LHCN-M2 (cell line): ENCODE measurements at regions not wholly inside any gene's neighbourhood (a gene's known extent, or its start where the extent isn't known, plus 50 kb on each side); places are given as distances from the start of the nearest gene placed in this dataset.
"Not testable (repeated sequence)": the region's sequence is repeated elsewhere in the genome, so short reads cannot be mapped to it uniquely, and the experiment has no call there.

Experiments
- DNase-seq: peaks from one replicate; pipeline ENCODE4 v3.0.0-alpha.2; 2012; ENCODE audit warnings: low read depth

DNA sequence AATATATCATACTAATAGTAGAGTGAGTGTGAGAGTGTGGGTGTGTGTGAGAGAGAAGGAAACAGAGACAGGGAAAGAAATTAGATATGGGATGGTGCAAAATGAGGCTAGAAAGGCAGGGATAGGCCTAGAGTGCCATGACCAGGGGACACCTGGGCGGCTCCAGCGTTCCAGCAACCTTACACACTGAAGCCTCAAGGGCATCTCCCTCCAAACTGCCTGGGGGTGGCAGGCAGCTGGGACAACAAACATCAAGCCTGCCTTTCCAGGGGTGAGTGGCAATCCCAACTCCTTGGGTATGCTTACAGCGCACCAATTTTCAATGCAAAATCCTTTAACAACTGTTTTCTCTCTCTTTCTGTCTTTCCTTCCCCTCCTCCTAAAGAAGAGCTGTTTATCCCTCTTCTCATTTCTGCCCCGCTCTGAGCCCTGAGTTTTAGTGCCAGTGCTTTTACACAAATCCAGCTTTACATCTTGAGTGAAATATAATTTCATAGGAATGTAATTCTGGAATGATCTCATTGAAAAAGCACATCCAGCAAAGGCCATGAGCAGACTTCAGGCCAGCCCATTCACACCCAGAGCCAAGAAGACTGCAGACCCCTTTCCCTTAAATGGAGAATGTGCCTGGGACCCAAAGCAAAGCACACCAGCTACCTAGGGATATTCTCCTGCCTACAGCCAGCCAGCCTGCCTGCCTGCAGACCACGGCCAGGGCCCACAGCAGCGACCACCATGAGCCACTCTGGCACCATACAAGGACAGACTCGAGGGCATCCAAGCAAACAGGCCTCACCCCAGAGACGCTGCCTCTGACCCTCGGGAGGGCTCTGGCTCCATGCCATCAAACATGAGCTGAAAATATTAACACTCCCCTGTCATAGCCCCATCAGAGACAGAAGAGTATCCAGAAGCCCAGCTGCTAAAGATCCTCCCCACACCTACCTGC is 90.3 kb downstream of the RPL27A start:
- DNase-seq: no peak

GRCh38 chr11:8773916-8774539 is 91.4 kb downstream of the RPL27A start:
- no peak for DNase-seq

DNA sequence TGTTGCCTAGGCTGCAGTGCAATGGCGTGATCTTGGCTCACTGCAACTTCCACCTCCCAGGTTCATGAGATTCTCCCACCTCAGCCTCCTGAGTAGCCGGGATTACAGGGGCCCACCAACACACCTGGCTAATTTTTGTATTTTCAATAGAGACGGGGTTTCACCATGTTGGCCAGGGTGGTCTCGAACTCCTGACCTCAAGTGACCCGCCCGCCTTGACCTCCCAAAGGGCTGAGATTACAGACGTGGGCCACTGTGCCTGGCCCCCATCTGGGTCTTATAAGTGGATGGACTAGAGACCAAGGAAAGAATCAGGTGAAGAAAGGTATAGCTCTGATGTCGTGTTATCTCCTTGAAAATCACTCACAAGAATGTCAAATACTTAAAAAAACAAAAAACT is 92.3 kb downstream of the RPL27A start:
- DNase-seq: not testable (repeated sequence)

DNA sequence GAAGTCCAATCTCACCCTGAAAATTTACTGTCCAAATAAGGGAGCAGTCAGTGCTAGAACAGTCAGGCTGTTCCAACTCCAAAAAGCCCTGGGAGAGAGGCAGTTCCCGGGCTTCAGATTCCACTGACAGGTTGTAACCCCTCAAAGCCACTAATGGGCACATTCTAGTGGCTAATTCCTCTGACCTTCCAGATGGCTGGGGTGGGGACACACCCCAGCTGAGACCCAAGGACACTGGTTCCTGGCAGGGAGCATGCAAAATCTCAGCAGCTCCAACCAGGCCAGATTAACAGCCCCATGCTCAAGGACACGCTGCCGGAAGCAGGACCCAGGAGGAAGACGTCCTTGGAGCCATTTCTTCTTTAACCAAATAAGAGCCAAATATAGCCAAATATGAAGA is 92.7 kb downstream of the RPL27A start:
- peak; percentile 35 for DNase-seq

DNA sequence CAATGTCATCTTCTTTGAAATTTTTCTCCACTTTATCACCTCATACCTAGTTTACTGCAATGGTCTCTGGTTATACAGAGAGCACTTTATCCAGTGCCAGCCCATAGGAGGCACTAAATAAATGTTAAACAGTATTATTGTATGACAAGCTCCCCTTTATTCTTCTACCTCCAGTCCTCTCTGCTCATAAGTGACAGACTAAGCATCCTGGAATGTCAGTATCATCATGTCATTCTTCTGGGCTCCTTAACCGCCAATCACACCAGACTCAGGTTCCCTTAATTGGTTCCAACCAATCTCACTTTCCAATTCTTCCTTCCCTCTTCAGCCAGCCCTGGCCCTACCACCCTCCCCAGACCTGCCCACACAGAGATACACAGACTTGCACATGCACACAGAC is 93.1 kb downstream of the RPL27A start:
- DNase-seq: no peak

DNA sequence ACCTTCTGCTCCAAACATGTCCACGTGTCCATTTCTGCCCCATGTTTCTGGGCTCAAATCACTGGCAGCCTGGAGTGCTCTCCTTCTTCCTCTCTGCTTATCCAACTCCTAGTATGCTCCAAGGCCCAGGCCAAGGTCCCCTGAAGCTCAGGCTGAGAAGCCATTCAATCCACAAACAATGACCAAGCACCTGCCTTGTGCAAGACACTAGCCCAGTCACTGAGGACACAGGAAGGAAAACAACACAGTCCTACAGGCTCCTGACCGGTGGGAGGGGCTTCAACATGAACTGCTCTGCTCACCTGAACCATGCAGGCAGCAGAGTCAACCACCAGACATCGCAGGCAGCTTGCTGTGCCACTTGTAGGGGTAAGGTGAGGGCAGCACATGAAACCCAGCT is 93.6 kb downstream of the RPL27A start:
- no peak for DNase-seq

- peak; percentile 91 for DNase-seq
Observed at GRCh38 chr11:8777907-8778767, 95.5 kb downstream of the RPL27A start.

DNA sequence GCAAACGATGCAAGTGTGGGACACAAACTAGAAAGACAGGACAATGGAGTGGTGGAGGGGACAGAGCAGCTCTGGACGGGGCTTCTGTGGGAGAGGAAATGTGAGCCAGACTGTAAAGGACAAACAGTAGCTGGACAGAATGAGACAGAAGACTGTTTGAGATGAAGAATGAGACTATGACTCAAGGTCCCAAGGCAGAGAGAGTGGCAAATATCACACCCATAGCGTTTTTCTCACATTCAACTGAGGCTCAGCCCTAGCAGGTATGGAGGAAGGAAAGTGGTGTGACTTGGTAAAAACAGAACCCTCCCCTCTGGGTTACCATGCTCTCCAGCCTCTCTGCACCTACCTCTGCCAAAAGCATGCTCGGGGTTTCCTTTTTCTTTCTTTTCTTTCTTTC is 96.5 kb downstream of the RPL27A start:
- DNase-seq: no peak

DNA sequence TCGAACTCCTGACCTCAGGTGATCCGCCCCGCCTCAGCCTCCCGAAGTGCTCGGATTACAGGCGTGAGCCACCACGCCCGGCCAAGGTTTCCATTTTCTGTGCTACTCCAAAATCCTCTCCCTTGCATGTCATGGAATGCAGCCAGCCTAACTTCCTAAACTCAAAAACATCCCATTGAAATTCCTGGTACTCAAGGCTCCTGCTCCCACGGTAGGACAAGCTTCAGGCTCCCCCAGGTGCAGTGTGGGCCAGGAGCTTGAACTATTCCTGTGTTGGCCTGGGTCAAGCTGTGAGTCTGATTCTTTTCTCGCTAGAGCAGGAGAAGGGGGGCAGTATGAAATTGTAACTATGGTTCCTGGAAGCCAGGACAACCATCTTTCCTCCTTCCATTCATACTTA is 97.1 kb downstream of the RPL27A start:
- no peak for DNase-seq

DNA sequence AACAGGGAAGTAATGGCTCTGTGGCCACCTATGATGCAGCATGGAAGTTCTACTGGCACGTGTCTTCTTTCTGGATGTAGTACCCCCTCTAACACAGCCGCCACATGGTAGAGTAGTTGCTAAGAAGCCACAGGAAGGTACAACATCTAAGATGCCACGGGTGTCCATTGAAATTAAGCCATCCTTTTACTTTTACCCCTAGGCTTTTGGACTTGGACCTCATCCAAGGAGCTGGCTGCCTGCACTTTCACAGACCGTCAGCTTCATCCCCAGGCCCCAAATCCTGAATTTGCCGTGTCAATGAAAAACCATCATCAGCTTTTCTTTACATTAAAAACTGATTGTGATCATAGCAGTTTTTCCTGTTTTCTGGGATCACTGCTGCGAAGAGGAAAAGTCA is 102.4 kb downstream of the RPL27A start:
- no peak for DNase-seq

GRCh38 chr11:8785457-8785856 is 102.9 kb downstream of the RPL27A start:
- no peak for DNase-seq

GRCh38 chr11:8785998-8786397 is 103.4 kb downstream of the RPL27A start:
- DNase-seq: no peak

GRCh38 chr11:8786933-8787332 is 104.3 kb downstream of the RPL27A start:
- DNase-seq: peak; percentile 26

- DNase-seq: no peak
Observed at GRCh38 chr11:8787372-8787771, 104.8 kb downstream of the RPL27A start.

DNA sequence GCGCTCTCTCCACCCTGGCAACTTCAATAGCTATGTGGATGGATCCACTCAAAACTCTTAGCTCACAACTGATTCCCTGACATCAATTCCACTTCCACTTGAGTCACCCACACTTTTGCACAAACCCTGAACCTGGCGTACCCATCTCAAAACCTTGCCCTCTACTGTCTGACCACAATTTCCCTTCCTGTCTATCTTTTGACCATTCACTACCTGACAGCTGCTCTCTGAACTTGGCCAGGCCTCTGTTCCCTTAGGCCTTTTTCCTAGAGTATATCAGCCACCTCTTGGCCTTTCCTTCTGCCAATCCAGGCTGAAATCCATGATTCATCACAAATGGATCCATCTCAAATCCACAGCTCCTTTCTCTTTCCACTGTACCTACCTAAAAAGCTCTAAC is 106.0 kb downstream of the RPL27A start:
- DNase-seq: peak; percentile 64

DNA sequence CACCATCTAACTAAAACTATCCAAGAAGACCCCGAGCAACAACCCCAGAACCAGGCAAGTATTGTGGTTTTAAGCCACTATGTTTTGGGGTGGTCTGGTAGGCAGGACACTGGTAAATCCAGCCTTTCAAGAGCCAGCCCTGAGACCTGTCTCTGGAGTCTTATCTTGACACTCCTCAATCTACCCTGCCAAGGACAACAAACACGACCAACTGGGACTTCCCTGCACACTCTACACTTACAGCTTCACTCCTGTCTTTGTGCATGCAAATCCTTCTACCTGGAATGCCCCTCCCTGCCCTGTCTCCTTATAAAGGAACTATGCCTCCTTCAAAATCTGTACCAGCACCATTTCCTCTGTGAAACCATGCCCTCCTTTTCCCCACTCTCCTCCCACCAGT is 107.3 kb downstream of the RPL27A start:
- DNase-seq: no peak

DNA sequence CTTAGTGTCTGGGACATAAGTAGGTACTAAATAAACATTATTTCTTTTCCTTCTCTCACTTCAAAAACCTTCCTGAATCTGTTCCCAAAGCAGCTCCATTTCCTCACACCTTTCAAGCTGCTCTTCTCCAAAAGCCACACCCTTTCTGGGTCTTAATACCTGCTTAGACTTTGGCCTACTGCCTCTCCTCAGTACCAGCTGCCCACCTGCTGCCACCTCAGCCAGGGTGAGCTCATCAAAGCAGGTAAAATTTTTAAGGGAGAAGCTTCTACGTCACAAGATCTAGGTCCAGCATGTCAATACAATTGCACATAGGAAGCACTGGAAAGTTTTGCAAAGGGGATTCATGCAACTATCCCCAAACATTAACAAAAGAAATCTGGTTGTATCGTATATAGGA is 108.4 kb downstream of the RPL27A start:
- DNase-seq: no peak

DNA sequence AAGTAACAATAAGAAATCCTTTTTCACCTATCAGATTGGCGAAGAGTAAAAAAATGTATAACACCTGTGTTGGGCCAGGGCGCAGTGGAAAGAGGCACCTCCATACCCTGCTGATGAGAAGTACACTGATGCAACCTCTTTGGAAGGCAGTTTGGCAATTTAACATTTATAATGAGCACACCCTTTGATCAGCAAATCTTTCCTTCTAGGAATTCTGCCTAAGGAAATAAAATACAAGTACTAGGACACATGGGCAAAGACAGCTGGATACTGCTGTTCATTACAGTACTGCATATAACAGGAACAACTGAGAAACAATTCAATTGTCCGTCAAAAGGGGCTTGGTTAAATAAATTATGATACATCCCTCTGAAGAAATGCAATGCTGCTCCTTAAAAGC is 110.1 kb downstream of the RPL27A start:
- DNase-seq: no peak

DNA sequence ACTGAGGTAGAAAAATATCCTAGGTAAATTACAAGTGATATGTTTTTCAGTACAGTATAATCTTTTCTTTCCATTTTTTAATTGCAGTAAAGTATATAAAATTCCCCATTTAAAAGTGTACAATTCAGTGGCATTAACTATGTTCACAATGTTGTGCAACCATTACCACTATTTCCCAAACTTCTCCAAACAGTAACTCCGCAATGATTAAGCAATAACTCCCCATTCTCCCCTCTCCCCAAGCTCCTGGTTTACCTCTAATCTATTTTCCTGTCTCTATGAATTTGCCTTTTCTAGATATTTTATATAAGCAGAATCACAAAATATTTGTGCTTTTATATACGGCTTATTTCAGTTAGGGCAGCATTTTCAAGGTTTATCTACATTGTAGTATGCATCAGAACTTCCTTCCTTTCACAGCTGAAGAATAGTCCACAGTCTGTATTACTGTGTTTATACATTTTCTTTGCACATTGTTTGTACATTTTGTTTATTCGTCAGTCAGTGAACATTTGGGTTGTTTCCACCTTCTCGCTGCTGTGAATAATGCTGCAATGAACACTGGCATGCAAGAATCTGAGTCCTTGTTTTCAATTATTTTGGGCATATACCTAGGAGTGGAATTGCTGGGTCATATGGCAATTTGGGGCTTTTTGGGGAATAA is 110.7 kb downstream of the RPL27A start:
- DNase-seq: no peak

DNA sequence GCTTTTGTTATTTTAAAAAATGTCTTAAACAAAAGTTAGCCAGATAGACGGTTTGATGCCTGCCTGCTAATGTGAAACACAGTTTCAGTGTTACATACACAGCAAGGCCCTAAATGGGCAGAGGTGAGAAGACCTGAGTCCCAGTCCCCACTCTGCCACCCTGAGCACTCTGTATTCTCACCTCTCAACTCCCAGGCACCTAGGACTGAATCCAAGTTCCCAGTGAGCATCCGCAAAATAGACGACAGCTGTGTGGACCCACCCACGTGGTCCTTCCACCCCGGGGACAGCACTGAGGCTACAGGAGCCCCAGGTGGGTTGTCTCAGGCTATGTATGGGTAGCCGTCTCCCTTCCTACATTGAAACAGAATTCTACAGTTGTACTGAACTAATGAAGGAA is 111.5 kb downstream of the RPL27A start:
- DNase-seq: no peak

DNA sequence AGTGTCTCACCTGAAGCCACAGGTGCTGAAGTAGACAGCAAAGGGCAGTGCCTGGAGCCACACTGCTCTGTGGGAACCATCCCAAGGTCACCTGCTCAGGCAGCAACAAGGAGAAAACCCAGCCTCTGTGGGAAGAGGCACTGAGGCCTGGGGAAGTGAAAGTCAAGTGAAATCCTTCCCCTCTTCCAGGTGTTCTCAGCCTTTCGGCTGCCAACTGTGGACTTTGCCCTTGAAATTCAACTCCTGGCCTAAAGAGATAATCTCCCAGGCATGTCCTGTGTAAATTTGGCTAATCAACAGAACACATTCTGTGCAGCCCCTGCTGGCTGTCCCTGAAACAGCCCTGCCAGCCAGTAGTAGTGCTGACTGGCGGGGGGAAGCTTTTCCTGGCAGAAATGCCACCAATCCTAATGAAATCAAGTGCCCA is 112.1 kb downstream of the RPL27A start:
- DNase-seq: no peak

DNA sequence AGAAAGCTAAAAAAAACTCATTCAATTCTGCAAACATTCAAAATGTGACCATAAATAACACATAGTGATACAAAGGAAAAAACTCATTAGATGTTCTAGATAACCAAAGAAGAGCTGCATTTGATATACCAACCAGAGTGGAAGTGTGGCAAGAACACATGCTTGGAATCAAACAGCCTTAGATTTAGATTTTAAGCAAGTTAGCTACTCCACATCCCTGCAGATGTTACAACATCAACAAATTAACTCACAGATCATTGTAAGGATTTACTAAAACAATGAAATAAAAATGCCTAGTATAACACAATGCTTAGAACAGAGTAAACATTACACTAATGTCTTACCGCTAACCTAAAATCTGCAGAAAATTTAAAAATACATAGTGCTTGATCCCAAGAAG is 114.0 kb upstream of the AKIP1 start:
- DNase-seq: no peak
